ENCODE measurements at regions not wholly inside any gene's neighbourhood (a gene's known extent, or its start where the extent isn't known, plus 50 kb on each side); places are given as distances from the start of the nearest gene placed in this dataset.

- no peak for TF ChIP-seq MYC (IDR thresholded peaks at IDR 0.05; ENCODE audit: low read depth, low read length)
- TF ChIP-seq CTCF (IDR thresholded peaks at IDR 0.05; ENCODE audit: low read depth, low read length), result no peak
- no peak for TF ChIP-seq MAX (IDR thresholded peaks at IDR 0.05; ENCODE audit: low read depth, low read length)
Measured at GRCh38 chr12:131260251-131260905, 306.7 kb downstream of the ADGRD1 start.

Data from NB4 (cell line).